Right lobe of liver (tissue), 4 donors: ENCODE measurements at regions not wholly inside any gene's neighbourhood (a gene's known extent, or its start where the extent isn't known, plus 50 kb on each side); places are given as distances from the start of the nearest gene placed in this dataset.

Experiments
- POLR2A ChIP-seq: fragments of 450-650 bp; IDR thresholded peaks from one replicate; pipeline ENCODE4 v1.6.1; 2017; ENCODE audit warnings: antibody characterized with exemption, mild to moderate bottlenecking
- TF ChIP-seq, protein P1 (sequence below), 4 donors: fragments of 200-600 bp in 3 of 4; fragments of 450-650 bp in 1 of 4; IDR thresholded peaks; one replicate each; pipeline versions ENCODE4 v1.5.1 to v1.8.0; 2016 to 2022; ENCODE audit warnings: antibody characterized with exemption in 4 of 4, mild to moderate bottlenecking in 2 of 4
- donor health status: DM: no; HTN: no; CAD: no.
- donor health status: DM: no; HTN: no; CAD: no.
- donor health status: DM: no; HTN: yes; CAD: no.

GRCh38 chr1:96520579-96520947 lies 201.0 kb upstream of the PTBP2 start:
- TF ChIP-seq, protein P1, sequence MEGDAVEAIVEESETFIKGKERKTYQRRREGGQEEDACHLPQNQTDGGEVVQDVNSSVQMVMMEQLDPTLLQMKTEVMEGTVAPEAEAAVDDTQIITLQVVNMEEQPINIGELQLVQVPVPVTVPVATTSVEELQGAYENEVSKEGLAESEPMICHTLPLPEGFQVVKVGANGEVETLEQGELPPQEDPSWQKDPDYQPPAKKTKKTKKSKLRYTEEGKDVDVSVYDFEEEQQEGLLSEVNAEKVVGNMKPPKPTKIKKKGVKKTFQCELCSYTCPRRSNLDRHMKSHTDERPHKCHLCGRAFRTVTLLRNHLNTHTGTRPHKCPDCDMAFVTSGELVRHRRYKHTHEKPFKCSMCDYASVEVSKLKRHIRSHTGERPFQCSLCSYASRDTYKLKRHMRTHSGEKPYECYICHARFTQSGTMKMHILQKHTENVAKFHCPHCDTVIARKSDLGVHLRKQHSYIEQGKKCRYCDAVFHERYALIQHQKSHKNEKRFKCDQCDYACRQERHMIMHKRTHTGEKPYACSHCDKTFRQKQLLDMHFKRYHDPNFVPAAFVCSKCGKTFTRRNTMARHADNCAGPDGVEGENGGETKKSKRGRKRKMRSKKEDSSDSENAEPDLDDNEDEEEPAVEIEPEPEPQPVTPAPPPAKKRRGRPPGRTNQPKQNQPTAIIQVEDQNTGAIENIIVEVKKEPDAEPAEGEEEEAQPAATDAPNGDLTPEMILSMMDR (IDR thresholded peaks at IDR 0.05), result no peak
- no peak for TF ChIP-seq POLR2A
